HUES48 (cell line): ENCODE measurements at regions not wholly inside any gene's neighbourhood (a gene's known extent, or its start where the extent isn't known, plus 50 kb on each side); places are given as distances from the start of the nearest gene placed in this dataset.

ENCODE experiments used
- H3K27ac ChIP-seq: one replicate; pipeline ENCODE4 v1.7.0; 2013; ENCODE audit warnings: low read depth, low read length, inconsistent platforms
- H3K27me3 ChIP-seq: 2 replicates; pipeline ENCODE4 v1.6.1; 2013; ENCODE audit warnings: mild to moderate bottlenecking, low read length; ENCODE audit not compliant: control insufficient read depth, insufficient read depth
- H3K36me3 ChIP-seq: 2 replicates; pipeline ENCODE4 v1.6.1; 2013; ENCODE audit warnings: low read length; ENCODE audit not compliant: control insufficient read depth, insufficient read depth
- H3K4me1 ChIP-seq: 2 replicates; pipeline ENCODE4 v1.6.1; 2013; ENCODE audit warnings: mild to moderate bottlenecking, low read length; ENCODE audit not compliant: control insufficient read depth, insufficient read depth
- H3K4me3 ChIP-seq: 2 replicates; pipeline ENCODE4 v1.5.1; 2013; ENCODE audit warnings: mild to moderate bottlenecking, low read depth, low read length
- H3K9ac ChIP-seq: 2 replicates; pipeline ENCODE4 v1.6.1; 2013; ENCODE audit warnings: mild to moderate bottlenecking, low read depth, low read length, moderate library complexity
- H3K9me3 ChIP-seq: 2 replicates; pipeline ENCODE4 v1.6.1; 2013; ENCODE audit warnings: low read length; ENCODE audit not compliant: control insufficient read depth, insufficient read depth

GRCh38 chr13:91196958-91197357 lies 150.5 kb upstream of the MIR17HG start:
- H3K27ac ChIP-seq = no peak overlapping the region
- H3K4me1 ChIP-seq = no peaks in the 10 kb centered on the region
- H3K9ac ChIP-seq = no peak overlapping the region
- no peaks in the 10 kb centered on the region for H3K9me3 ChIP-seq
- H3K4me3 ChIP-seq = no peak overlapping the region
- no peaks in the 10 kb centered on the region for H3K36me3 ChIP-seq
- H3K27me3 ChIP-seq = no peaks in the 10 kb centered on the region

GRCh38 chr13:91199866-91200265 lies 147.6 kb upstream of the MIR17HG start:
- peaks cover 17% of the 10 kb centered on the region for H3K4me1 ChIP-seq

GRCh38 chr13:91200486-91200885 lies 147.0 kb upstream of the MIR17HG start:
- no peak overlapping the region for H3K9ac ChIP-seq
- no peak overlapping the region for H3K4me3 ChIP-seq
- H3K36me3 ChIP-seq = no peaks in the 10 kb centered on the region

More at GRCh38 chr13:91199866-91200265, 147.6 kb upstream of the MIR17HG start:
- Histone ChIP-seq H3K27ac (no peak overlapping the region), H3K9ac (no peak overlapping the region), H3K4me3 (no peak overlapping the region), H3K27me3 (no peaks in the 10 kb centered on the region), H3K36me3 (no peaks in the 10 kb centered on the region), H3K9me3 (no peaks in the 10 kb centered on the region)

GRCh38 chr13:91203430-91203829 lies 144.1 kb upstream of the MIR17HG start:
- H3K27ac ChIP-seq = peak overlapping the region; percentile 59
- no peaks in the 10 kb centered on the region for H3K27me3 ChIP-seq
- H3K4me3 ChIP-seq = no peak overlapping the region
- peaks cover 26% of the 10 kb centered on the region for H3K4me1 ChIP-seq
- no peaks in the 10 kb centered on the region for H3K9me3 ChIP-seq
- H3K36me3 ChIP-seq = no peaks in the 10 kb centered on the region
- no peak overlapping the region for H3K9ac ChIP-seq

More at GRCh38 chr13:91200486-91200885, 147.0 kb upstream of the MIR17HG start:
- Histone ChIP-seq H3K27me3 (no peaks in the 10 kb centered on the region), H3K27ac (no peak overlapping the region), H3K4me1 (peaks cover 17% of the 10 kb centered on the region), H3K9me3 (no peaks in the 10 kb centered on the region)

GRCh38 chr13:91207261-91207660 lies 140.2 kb upstream of the MIR17HG start:
- Histone ChIP-seq H3K27ac (no peak overlapping the region), H3K36me3 (no peaks in the 10 kb centered on the region), H3K4me1 (peaks cover 28% of the 10 kb centered on the region), H3K27me3 (no peaks in the 10 kb centered on the region), H3K9me3 (no peaks in the 10 kb centered on the region), H3K4me3 (no peak overlapping the region), H3K9ac (no peak overlapping the region)

- H3K9me3 ChIP-seq = no peaks in the 10 kb centered on the region
- peaks cover 14% of the 10 kb centered on the region for H3K27me3 ChIP-seq
- H3K27ac ChIP-seq = no peak overlapping the region
- H3K9ac ChIP-seq = no peak overlapping the region
- H3K36me3 ChIP-seq = no peaks in the 10 kb centered on the region
- peaks cover 33% of the 10 kb centered on the region for H3K4me1 ChIP-seq
- no peak overlapping the region for H3K4me3 ChIP-seq
Measured at GRCh38 chr13:91211510-91211909, 136.0 kb upstream of the MIR17HG start.

- Histone ChIP-seq H3K4me3 (no peak overlapping the region), H3K36me3 (no peaks in the 10 kb centered on the region), H3K27ac (no peak overlapping the region), H3K27me3 (peaks cover 21% of the 10 kb centered on the region), H3K4me1 (peaks cover 30% of the 10 kb centered on the region), H3K9me3 (no peaks in the 10 kb centered on the region), H3K9ac (no peak overlapping the region)
Measured at GRCh38 chr13:91212231-91212630, 135.3 kb upstream of the MIR17HG start.

- Histone ChIP-seq H3K27ac (no peak overlapping the region), H3K4me3 (no peak overlapping the region), H3K27me3 (peaks cover 24% of the 10 kb centered on the region), H3K9ac (no peak overlapping the region), H3K9me3 (no peaks in the 10 kb centered on the region), H3K4me1 (peaks cover 33% of the 10 kb centered on the region), H3K36me3 (no peaks in the 10 kb centered on the region)
Measured at GRCh38 chr13:91214031-91214430, 133.5 kb upstream of the MIR17HG start.

GRCh38 chr13:91216928-91217700 lies 130.4 kb upstream of the MIR17HG start:
- peaks cover 42% of the 10 kb centered on the region for H3K4me1 ChIP-seq
- H3K27ac ChIP-seq = peak overlapping the region; percentile 55
- peaks cover 24% of the 10 kb centered on the region for H3K27me3 ChIP-seq
- no peak overlapping the region for H3K4me3 ChIP-seq
- no peak overlapping the region for H3K9ac ChIP-seq
- H3K9me3 ChIP-seq = no peaks in the 10 kb centered on the region
- no peaks in the 10 kb centered on the region for H3K36me3 ChIP-seq

GRCh38 chr13:91219201-91219600 lies 128.3 kb upstream of the MIR17HG start:
- Histone ChIP-seq H3K27me3 (peaks cover 24% of the 10 kb centered on the region), H3K9ac (no peak overlapping the region), H3K36me3 (no peaks in the 10 kb centered on the region), H3K9me3 (no peaks in the 10 kb centered on the region), H3K4me3 (no peak overlapping the region), H3K4me1 (peaks cover 23% of the 10 kb centered on the region), H3K27ac (no peak overlapping the region)

GRCh38 chr13:91220872-91221271 lies 126.6 kb upstream of the MIR17HG start:
- H3K9me3 ChIP-seq = no peaks in the 10 kb centered on the region
- H3K36me3 ChIP-seq = no peaks in the 10 kb centered on the region
- no peak overlapping the region for H3K27ac ChIP-seq
- H3K9ac ChIP-seq = no peak overlapping the region
- peaks cover 18% of the 10 kb centered on the region for H3K4me1 ChIP-seq
- peaks cover 17% of the 10 kb centered on the region for H3K27me3 ChIP-seq
- H3K4me3 ChIP-seq = no peak overlapping the region
